ENCODE measurements at regions not wholly inside any gene's neighbourhood (a gene's known extent, or its start where the extent isn't known, plus 50 kb on each side); places are given as distances from the start of the nearest gene placed in this dataset.

DNA sequence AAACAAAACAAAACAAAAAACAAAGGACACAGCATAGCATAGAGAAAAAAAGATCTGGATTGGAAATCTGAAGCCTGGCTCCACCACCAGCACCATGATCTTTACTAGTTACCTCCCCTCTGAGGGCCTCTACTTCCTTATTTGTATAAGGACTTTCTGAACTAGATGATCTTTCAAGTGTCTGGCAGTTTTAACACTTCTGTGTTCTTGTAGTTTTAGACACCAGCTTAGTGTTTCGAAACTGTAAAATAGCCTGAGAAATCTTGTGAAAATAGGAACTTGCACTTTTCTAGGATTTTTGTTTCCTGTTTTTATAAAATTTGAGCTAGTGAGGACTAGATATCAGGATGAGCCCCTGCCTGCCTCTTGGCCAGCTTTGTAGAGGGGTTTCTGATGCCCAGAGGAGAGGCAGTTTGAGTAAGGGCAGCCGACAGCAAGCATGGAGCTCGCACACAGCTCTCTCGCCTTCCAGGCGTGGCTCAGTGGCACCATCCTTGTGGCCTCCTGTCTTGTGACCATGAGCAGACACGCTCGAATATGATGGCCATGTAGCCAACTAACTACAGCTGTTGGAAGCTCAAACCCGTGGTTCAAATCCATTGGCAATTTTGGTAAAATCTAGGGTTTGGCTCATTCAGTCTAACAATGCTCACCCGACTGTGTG is 319.0 kb downstream of the KCNRG start:
- TF ChIP-seq POLR2A (IDR thresholded peaks at IDR 0.05), result no peak
- TF ChIP-seq, protein P1, sequence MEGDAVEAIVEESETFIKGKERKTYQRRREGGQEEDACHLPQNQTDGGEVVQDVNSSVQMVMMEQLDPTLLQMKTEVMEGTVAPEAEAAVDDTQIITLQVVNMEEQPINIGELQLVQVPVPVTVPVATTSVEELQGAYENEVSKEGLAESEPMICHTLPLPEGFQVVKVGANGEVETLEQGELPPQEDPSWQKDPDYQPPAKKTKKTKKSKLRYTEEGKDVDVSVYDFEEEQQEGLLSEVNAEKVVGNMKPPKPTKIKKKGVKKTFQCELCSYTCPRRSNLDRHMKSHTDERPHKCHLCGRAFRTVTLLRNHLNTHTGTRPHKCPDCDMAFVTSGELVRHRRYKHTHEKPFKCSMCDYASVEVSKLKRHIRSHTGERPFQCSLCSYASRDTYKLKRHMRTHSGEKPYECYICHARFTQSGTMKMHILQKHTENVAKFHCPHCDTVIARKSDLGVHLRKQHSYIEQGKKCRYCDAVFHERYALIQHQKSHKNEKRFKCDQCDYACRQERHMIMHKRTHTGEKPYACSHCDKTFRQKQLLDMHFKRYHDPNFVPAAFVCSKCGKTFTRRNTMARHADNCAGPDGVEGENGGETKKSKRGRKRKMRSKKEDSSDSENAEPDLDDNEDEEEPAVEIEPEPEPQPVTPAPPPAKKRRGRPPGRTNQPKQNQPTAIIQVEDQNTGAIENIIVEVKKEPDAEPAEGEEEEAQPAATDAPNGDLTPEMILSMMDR (IDR thresholded peaks at IDR 0.05 in 8 of 11, conservative IDR thresholded peaks at IDR 0.05 in 3 of 11), result no peak
